DOHH2 (cell line): ENCODE measurements at regions not wholly inside any gene's neighbourhood (a gene's known extent, or its start where the extent isn't known, plus 50 kb on each side); places are given as distances from the start of the nearest gene placed in this dataset.

Source experiments
- H3F3A ChIP-seq: fragments of 200-600 bp; sonication (generic), shearing (Covaris generic); 2 replicates; pipeline ENCODE4 v1.6.0; 2016; ENCODE audit warnings: antibody characterized with exemption, mild to moderate bottlenecking; ENCODE audit not compliant: control insufficient read depth, insufficient read depth
- H3K27ac ChIP-seq: fragments of 200-600 bp; sonication (generic); 2 replicates; pipeline ENCODE4 v1.5.1; 2014; ENCODE audit warnings: low read depth, mild to moderate bottlenecking, low read length, moderate library complexity
- H3K27me3 ChIP-seq: fragments of 200-600 bp; sonication (generic); 2 replicates; pipeline ENCODE4 v1.6.1; 2014; ENCODE audit warnings: mild to moderate bottlenecking, low read length, mixed read lengths; ENCODE audit not compliant: control insufficient read depth
- H3K36me3 ChIP-seq: fragments of 200-600 bp; sonication (generic); 2 replicates; pipeline ENCODE4 v1.6.1; 2014; ENCODE audit warnings: mild to moderate bottlenecking, low read length, moderate library complexity, mixed read lengths; ENCODE audit not compliant: control insufficient read depth
- H3K4me1 ChIP-seq: fragments of 200-600 bp; sonication (generic); 2 replicates; pipeline ENCODE4 v1.6.1; 2014; ENCODE audit warnings: mild to moderate bottlenecking, low read length, mixed read lengths; ENCODE audit not compliant: control insufficient read depth
- H3K4me2 ChIP-seq: fragments of 200-600 bp; sonication (generic); 2 replicates; pipeline ENCODE4 v1.6.0; 2014; ENCODE audit warnings: mild to moderate bottlenecking, low read length, moderate library complexity
- H3K4me3 ChIP-seq: fragments of 200-600 bp; sonication (generic); 2 replicates; pipeline ENCODE4 v1.5.1; 2014; ENCODE audit warnings: mild to moderate bottlenecking, low read length, mixed read lengths
- H3K79me2 ChIP-seq: fragments of 200-600 bp; sonication (generic); 2 replicates; pipeline ENCODE4 v1.6.1; 2014; ENCODE audit warnings: mild to moderate bottlenecking, low read length, mixed read lengths; ENCODE audit not compliant: control insufficient read depth
- H3K9me2 ChIP-seq: fragments of 200-600 bp; sonication (generic); replicated peaks from 2 replicates; pipeline ENCODE4 v1.6.1; 2014; ENCODE audit warnings: mild to moderate bottlenecking, low read length, mixed read lengths; ENCODE audit not compliant: control insufficient read depth
- H3K9me3 ChIP-seq: fragments of 200-600 bp; sonication (generic); 2 replicates; pipeline ENCODE4 v1.6.1; 2014; ENCODE audit warnings: antibody characterized with exemption, low read length, mixed read lengths; ENCODE audit not compliant: control insufficient read depth, insufficient read depth
- H4K20me1 ChIP-seq: fragments of 200-600 bp; sonication (generic); 2 replicates; pipeline ENCODE4 v1.6.0; 2014; ENCODE audit warnings: low read depth, mild to moderate bottlenecking, antibody characterized with exemption, low read length, moderate library complexity; ENCODE audit not compliant: control insufficient read depth, insufficient read depth
- CTCF ChIP-seq: fragments of 200-600 bp; sonication (generic); IDR thresholded peaks from one replicate; pipeline ENCODE4 v1.5.1; 2014; ENCODE audit warnings: antibody characterized with exemption, mild to moderate bottlenecking, low read depth, low read length; ENCODE audit not compliant: poor library complexity, severe bottlenecking
- EZH2phosphoT487 ChIP-seq: fragments of 200-600 bp; sonication (generic); IDR thresholded peaks from 2 replicates; pipeline ENCODE4 v1.6.1; 2017; ENCODE audit warnings: borderline replicate concordance, mild to moderate bottlenecking, antibody characterized with exemption, low read length, moderate library complexity, mixed read lengths

DNA sequence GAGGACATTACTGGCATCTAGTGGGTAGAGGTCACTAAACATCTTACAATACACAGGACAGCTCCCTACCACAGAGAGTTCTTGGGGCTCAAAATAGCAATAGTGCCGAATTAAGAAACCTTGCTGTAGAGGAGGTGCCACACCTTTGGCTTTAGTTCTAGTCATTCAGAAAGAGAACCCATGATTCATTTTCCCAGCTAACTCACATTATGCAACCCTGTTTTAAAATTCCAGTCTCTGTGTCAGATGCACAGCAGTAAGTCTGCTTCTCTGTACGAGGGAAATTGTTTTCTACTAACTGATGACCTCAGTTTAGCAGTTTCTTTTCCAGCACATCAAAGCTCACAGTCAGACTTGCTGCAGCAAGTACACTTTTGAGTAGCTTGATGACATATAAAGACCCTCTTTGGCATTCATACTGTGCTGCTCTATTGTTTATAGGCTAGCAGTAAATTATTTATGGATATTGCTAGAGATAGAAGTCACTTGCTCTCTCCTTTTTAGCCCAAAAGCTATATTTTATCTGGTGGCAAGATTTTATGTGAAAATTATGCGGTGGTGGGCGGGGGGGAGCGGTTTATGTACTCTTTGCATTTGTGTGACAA is 487.8 kb upstream of the MAGEB18 start:
- H3K4me2 ChIP-seq: no peak overlapping the region
- no peaks in the 10 kb centered on the region for H4K20me1 ChIP-seq
- H3K4me1 ChIP-seq: no peaks in the 10 kb centered on the region
- TF ChIP-seq CTCF (no peak), EZH2phosphoT487 (no peak)
- H3K9me2 ChIP-seq: no peaks in the 10 kb centered on the region
- H3K4me3 ChIP-seq: no peak overlapping the region
- no peak overlapping the region for H3K27ac ChIP-seq
- no peaks in the 10 kb centered on the region for H3K9me3 ChIP-seq
- no peaks in the 10 kb centered on the region for H3F3A ChIP-seq
- H3K79me2 ChIP-seq: no peaks in the 10 kb centered on the region
- H3K27me3 ChIP-seq: no peaks in the 10 kb centered on the region
- no peaks in the 10 kb centered on the region for H3K36me3 ChIP-seq

GRCh38 chrX:25659317-25659716 is 478.8 kb upstream of the MAGEB18 start:
- no peaks in the 10 kb centered on the region for H3F3A ChIP-seq
- no peaks in the 10 kb centered on the region for H3K9me3 ChIP-seq
- H3K4me3 ChIP-seq: no peak overlapping the region
- no peaks in the 10 kb centered on the region for H3K4me1 ChIP-seq
- no peak for TF ChIP-seq CTCF
- TF ChIP-seq EZH2phosphoT487: no peak
- H3K9me2 ChIP-seq: no peaks in the 10 kb centered on the region
- H3K27ac ChIP-seq: no peak overlapping the region
- no peaks in the 10 kb centered on the region for H3K27me3 ChIP-seq
- H4K20me1 ChIP-seq: no peaks in the 10 kb centered on the region
- no peaks in the 10 kb centered on the region for H3K79me2 ChIP-seq
- H3K36me3 ChIP-seq: no peaks in the 10 kb centered on the region
- H3K4me2 ChIP-seq: no peak overlapping the region

GRCh38 chrX:25663701-25664100 is 474.4 kb upstream of the MAGEB18 start:
- H3K36me3 ChIP-seq: no peaks in the 10 kb centered on the region
- H3K79me2 ChIP-seq: no peaks in the 10 kb centered on the region
- no peak for TF ChIP-seq CTCF
- TF ChIP-seq EZH2phosphoT487: no peak
- no peak overlapping the region for H3K27ac ChIP-seq
- no peaks in the 10 kb centered on the region for H3K4me1 ChIP-seq
- H3K4me2 ChIP-seq: no peak overlapping the region
- no peaks in the 10 kb centered on the region for H3F3A ChIP-seq
- no peaks in the 10 kb centered on the region for H3K9me2 ChIP-seq
- H3K27me3 ChIP-seq: no peaks in the 10 kb centered on the region
- H4K20me1 ChIP-seq: no peaks in the 10 kb centered on the region
- no peaks in the 10 kb centered on the region for H3K9me3 ChIP-seq
- H3K4me3 ChIP-seq: no peak overlapping the region
